ENCODE measurements at regions not wholly inside any gene's neighbourhood (a gene's known extent, or its start where the extent isn't known, plus 50 kb on each side); places are given as distances from the start of the nearest gene placed in this dataset.

DNA sequence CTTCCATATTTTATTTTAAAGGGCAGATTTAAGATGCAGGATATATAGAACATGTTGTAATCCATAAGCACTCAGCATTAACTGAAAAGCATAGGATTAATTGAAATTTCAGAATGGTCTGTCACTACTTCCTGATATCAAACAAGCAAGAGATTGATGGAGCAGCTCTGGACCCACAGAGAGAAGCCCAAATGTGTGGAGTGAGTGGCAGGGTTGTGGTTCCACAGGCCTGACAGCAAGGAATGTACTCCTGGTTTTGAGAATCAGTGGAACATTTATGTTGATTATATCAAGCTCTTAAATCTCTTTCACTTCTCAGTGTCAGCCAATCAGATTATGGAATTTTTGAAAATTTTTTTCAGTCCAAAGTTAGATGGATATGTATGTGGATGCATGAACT, 267.6 kb upstream of the PRICKLE1 start:
- TF ChIP-seq, protein P1, sequence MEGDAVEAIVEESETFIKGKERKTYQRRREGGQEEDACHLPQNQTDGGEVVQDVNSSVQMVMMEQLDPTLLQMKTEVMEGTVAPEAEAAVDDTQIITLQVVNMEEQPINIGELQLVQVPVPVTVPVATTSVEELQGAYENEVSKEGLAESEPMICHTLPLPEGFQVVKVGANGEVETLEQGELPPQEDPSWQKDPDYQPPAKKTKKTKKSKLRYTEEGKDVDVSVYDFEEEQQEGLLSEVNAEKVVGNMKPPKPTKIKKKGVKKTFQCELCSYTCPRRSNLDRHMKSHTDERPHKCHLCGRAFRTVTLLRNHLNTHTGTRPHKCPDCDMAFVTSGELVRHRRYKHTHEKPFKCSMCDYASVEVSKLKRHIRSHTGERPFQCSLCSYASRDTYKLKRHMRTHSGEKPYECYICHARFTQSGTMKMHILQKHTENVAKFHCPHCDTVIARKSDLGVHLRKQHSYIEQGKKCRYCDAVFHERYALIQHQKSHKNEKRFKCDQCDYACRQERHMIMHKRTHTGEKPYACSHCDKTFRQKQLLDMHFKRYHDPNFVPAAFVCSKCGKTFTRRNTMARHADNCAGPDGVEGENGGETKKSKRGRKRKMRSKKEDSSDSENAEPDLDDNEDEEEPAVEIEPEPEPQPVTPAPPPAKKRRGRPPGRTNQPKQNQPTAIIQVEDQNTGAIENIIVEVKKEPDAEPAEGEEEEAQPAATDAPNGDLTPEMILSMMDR (IDR thresholded peaks at IDR 0.05), result no peak
- no peak for TF ChIP-seq POLR2A (IDR thresholded peaks at IDR 0.05)
- no peak for TF ChIP-seq EP300 (IDR thresholded peaks at IDR 0.05)

Measured in tibial nerve (tissue), 4 donors.